Thyroid gland (tissue), 4 donors: ENCODE measurements at regions not wholly inside any gene's neighbourhood (a gene's known extent, or its start where the extent isn't known, plus 50 kb on each side); places are given as distances from the start of the nearest gene placed in this dataset.

Experiments
- DNase-seq, 2 donors: peaks; one replicate each; pipeline ENCODE4 v3.0.0-alpha.2; 2019
- H3K27ac ChIP-seq, 3 donors: fragments of 200-600 bp; sonication (generic); 1 replicate in 2 of 3; 2 replicates in 1 of 3; pipeline ENCODE4 v1.5.1; 2016 to 2019; ENCODE audit warnings: mild to moderate bottlenecking in 1 of 3, moderate library complexity in 1 of 3
- H3K27me3 ChIP-seq: fragments of 200-600 bp; sonication (generic); one replicate; pipeline ENCODE4 v1.5.1; 2019
- H3K36me3 ChIP-seq, 2 donors: fragments of 200-600 bp; sonication (generic); one replicate each; pipeline ENCODE4 v1.5.1; 2016 to 2019
- H3K4me1 ChIP-seq, 2 donors: fragments of 200-600 bp; sonication (generic); one replicate each; pipeline ENCODE4 v1.5.1; 2017 to 2019
- H3K4me3 ChIP-seq, 3 donors: fragments of 200-600 bp; sonication (generic); replicated peaks in 1 of 3; 1 replicate in 2 of 3; 2 replicates in 1 of 3; pipeline ENCODE4 v1.5.1; 2016; ENCODE audit warnings: mild to moderate bottlenecking in 1 of 3
- H3K9me3 ChIP-seq: fragments of 200-600 bp; sonication (generic); one replicate; pipeline ENCODE4 v1.5.1; 2017
- POLR2A ChIP-seq, 2 donors: fragments of 450-650 bp; IDR thresholded peaks; one replicate each; pipeline ENCODE4 v1.6.1; 2017; ENCODE audit warnings: antibody characterized with exemption in 2 of 2, mild to moderate bottlenecking in 2 of 2, moderate library complexity in 1 of 2
- WGBS, 2 donors: methylation state at CpG; one replicate each; pipeline ENCODE4 v1.1.5; 2017; 5-methylcytosine and 5-hydroxymethylcytosine counted together
- intact Hi-C: fragments of 100-400 bp; cut with DNase I; formaldehyde crosslinking; loops from one replicate; pipeline ENCODE4 v1.15.1; 2023
- TF ChIP-seq, protein P1 (sequence below), 6 experiments: fragments of 200-600 bp in 3 of 6; fragments of 450-650 bp in 3 of 6; sonication (generic) in 3 of 6; IDR thresholded peaks; one replicate each; pipeline ENCODE4 v1.5.1; 2016 to 2019; ENCODE audit warnings: antibody characterized with exemption in 6 of 6, mild to moderate bottlenecking in 2 of 6, inconsistent platforms in 1 of 6, moderate library complexity in 1 of 6

DNA sequence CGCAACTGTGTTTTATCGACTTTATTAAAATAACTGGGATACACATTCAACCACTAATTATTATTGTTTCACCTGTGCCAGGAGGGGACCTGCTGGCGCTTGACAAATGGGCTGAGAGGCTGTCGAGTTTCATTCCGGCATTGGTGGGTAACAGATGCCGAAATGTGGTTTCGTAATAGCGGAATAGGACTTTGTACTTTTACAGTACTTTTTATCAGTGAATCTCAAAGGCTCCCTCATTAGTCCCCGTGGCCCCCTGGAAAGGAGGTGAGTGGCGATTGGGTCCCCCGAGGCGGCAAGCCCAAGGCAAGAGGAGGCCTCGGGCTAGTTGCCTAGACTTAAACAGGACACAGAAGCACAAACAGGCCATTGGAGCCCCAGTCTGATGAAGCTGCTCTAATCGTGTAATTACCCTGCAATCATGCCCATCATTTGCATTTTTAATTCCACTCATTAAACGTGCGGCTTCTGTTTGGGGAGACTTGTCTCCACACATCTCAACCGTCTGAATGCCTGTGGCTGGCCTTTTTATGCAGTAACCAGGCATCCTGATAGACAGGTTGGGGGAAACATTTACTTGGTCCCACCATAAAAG, 193.2 kb downstream of the INO80D start:
- H3K4me1 ChIP-seq: peaks cover 0 to 3% of the 10 kb centered on the region in 2 donors
- H3K27me3 ChIP-seq: no peaks in the 10 kb centered on the region
- WGBS, 2 donors: 83 to 85% methylated on average over 17 of the region's 17 CpGs
- H3K4me3 ChIP-seq: no peak overlapping the region
- H3K36me3 ChIP-seq: no peaks in the 10 kb centered on the region
- no peaks in the 10 kb centered on the region for H3K9me3 ChIP-seq
- intact Hi-C loops: no loop called here
- no peak for DNase-seq
- no peak overlapping the region for H3K27ac ChIP-seq
- TF ChIP-seq POLR2A (IDR thresholded peaks at IDR 0.05): no peak
- TF ChIP-seq, protein P1, sequence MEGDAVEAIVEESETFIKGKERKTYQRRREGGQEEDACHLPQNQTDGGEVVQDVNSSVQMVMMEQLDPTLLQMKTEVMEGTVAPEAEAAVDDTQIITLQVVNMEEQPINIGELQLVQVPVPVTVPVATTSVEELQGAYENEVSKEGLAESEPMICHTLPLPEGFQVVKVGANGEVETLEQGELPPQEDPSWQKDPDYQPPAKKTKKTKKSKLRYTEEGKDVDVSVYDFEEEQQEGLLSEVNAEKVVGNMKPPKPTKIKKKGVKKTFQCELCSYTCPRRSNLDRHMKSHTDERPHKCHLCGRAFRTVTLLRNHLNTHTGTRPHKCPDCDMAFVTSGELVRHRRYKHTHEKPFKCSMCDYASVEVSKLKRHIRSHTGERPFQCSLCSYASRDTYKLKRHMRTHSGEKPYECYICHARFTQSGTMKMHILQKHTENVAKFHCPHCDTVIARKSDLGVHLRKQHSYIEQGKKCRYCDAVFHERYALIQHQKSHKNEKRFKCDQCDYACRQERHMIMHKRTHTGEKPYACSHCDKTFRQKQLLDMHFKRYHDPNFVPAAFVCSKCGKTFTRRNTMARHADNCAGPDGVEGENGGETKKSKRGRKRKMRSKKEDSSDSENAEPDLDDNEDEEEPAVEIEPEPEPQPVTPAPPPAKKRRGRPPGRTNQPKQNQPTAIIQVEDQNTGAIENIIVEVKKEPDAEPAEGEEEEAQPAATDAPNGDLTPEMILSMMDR (IDR thresholded peaks at IDR 0.05): no peak

DNA sequence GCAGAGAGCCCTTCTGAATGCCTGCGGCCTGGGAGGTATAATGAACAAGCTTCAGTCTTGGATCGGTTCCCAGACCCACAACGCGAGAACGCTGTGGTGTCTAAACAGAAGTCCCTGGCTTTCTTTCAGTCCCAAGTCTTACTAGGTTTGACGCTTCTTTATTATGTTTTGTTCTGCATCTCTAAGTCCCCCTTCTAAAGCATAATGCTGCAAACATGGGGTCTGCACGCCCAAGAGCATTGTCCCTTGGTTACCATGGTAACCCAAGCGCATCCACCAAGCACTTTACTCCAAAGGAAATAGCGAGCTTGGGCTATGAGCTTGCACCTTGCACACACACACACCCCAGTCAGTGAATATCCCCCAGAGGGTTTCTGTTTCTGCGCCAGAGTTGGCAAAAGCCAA, 193.7 kb downstream of the INO80D start:
- Histone ChIP-seq H3K36me3 (no peaks in the 10 kb centered on the region), H3K9me3 (no peaks in the 10 kb centered on the region), H3K27me3 (no peaks in the 10 kb centered on the region), H3K27ac (no peak overlapping the region), H3K4me3 (no peak overlapping the region), H3K4me1 (peaks cover 0 to 3% of the 10 kb centered on the region in 2 donors)
- peak; percentile 85 to 90 for DNase-seq
- intact Hi-C loops: no loop called here
- TF ChIP-seq, protein P1 (IDR thresholded peaks at IDR 0.05): no peak
- TF ChIP-seq POLR2A (IDR thresholded peaks at IDR 0.05): no peak
- 15 to 32% methylated on average over 10 of the region's 10 CpGs for WGBS, 2 donors

DNA sequence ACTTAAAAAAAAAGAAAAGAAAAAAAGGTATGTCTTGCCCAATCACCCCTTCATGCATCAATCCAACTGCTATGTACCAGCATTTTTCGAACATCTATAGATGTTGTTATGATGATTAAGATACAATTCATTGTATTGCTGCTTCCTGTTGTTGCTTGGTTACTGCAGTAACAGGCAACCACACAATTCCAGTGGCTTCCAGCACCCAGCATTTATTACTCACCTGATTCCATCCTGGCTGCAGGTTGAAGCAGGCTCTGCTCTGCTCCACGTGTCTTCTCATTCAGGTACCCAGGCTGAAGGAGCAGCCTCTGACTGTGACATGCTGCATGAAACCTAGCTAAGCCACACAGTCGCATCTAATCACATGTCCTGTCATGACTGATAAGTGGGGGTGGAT, 196.9 kb downstream of the INO80D start:
- no peaks in the 10 kb centered on the region for H3K27me3 ChIP-seq
- intact Hi-C loops: loop anchor here (5.0 kb wide), 1 partner anchor 112 kb away; no protein-coding TSS in a partner anchor
- TF ChIP-seq POLR2A (IDR thresholded peaks at IDR 0.05): no peak
- TF ChIP-seq, protein P1 (IDR thresholded peaks at IDR 0.05): no peak
- 82 to 89% methylated on average over 3 of the region's 3 CpGs for WGBS, 2 donors
- no peak overlapping the region for H3K4me3 ChIP-seq
- no peaks in the 10 kb centered on the region for H3K36me3 ChIP-seq
- no peak overlapping the region for H3K27ac ChIP-seq
- no peaks in the 10 kb centered on the region for H3K9me3 ChIP-seq
- DNase-seq: no peak
- peaks cover 0 to 3% of the 10 kb centered on the region in 2 donors for H3K4me1 ChIP-seq

DNA sequence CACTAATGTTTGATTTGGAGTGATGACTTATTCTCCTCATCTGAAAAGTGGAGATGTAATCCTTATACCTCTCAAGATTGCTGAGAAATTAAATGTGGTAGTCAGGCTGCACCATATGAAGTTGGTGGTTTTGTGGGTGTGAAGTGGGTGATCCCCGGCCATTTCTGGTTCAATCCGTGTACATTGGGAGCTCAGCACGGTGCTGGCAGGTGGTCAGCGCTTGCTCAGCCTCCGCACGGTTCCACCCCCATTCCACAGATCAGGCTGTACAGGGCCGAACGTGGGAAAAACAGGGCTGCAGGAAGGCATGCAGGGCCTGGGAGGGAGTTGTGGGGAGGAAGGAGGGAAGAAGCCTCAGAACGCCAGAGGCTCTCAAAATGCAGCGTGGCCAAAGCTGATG, 198.3 kb downstream of the INO80D start:
- no peak for DNase-seq
- no peak overlapping the region for H3K4me3 ChIP-seq
- TF ChIP-seq POLR2A (IDR thresholded peaks at IDR 0.05): no peak
- TF ChIP-seq, protein P1 (IDR thresholded peaks at IDR 0.05): no peak
- no peaks in the 10 kb centered on the region for H3K9me3 ChIP-seq
- no peaks in the 10 kb centered on the region for H3K27me3 ChIP-seq
- peaks cover 0 to 3% of the 10 kb centered on the region in 2 donors for H3K4me1 ChIP-seq
- intact Hi-C loops: loop anchor here (5.0 kb wide), 1 partner anchor 110 kb away; no protein-coding TSS in a partner anchor
- H3K36me3 ChIP-seq: no peaks in the 10 kb centered on the region
- no peak overlapping the region for H3K27ac ChIP-seq
- 91 to 95% methylated on average over 10 of the region's 10 CpGs for WGBS, 2 donors

DNA sequence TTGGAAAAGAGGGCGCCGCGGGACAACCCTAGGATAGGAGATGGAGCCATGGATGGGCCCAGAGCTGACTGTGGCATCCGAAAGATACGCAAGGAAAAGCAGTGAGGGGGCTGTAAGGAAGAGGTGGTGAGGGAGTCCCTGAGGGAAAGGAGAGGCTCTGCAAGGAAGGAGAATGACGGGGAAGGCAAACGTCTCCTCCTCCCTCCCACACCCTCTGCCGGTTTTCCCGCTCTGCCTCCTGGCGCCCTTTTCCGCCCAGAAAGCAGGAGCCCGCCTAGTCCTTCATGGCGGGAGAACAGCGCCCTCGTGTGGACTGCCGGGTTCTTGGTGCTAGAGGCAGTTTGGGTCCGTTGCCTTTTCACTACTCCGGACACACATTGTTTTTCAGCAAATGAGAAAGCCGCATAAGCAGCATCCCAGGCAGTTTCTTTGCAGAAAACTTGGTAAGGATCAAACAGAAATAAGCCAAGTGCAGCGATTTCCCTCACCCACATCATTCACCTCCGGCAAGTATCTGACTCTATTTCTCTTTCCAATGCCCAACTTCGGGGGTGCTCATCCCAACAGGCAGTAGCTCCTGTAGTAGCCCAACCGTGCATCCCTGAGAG, 200.4 kb downstream of the INO80D start:
- TF ChIP-seq, protein P1 (IDR thresholded peaks at IDR 0.05): peak in 5 of 6 experiments; percentile 70 to 95 (median 88)
- no peak for TF ChIP-seq POLR2A (IDR thresholded peaks at IDR 0.05)
- Histone ChIP-seq H3K9me3 (no peaks in the 10 kb centered on the region), H3K27me3 (no peaks in the 10 kb centered on the region), H3K4me3 (no peak overlapping the region), H3K4me1 (no peaks in the 10 kb centered on the region), H3K36me3 (no peaks in the 10 kb centered on the region), H3K27ac (no peak overlapping the region)
- 30 to 36% methylated on average over 23 of the region's 23 CpGs for WGBS, 2 donors
- DNase-seq: peak; percentile 84 to 90
- intact Hi-C loops: loop anchor here (5.0 kb wide), 1 partner anchor 108 kb away; no protein-coding TSS in a partner anchor
